IMR-90 (cell line): ENCODE measurements at regions not wholly inside any gene's neighbourhood (a gene's known extent, or its start where the extent isn't known, plus 50 kb on each side); places are given as distances from the start of the nearest gene placed in this dataset.

ENCODE experiments used
- FOS ChIP-seq: fragments of 150-350 bp; IDR thresholded peaks from 2 replicates; pipeline ENCODE4 v1.6.1; 2016; ENCODE audit warnings: low read depth, low read length
- POLR2A ChIP-seq: IDR thresholded peaks from 2 replicates; pipeline ENCODE4 v1.6.1; 2012; ENCODE audit warnings: mild to moderate bottlenecking, low read depth, low read length
- RAD21 ChIP-seq: IDR thresholded peaks from 2 replicates; pipeline ENCODE4 v1.6.1; 2012; ENCODE audit warnings: low read length, improper control_type of control experiment
- RFX5 ChIP-seq: IDR thresholded peaks from 2 replicates; pipeline ENCODE4 v1.8.0; 2012; ENCODE audit warnings: low read depth, mild to moderate bottlenecking, low read length, moderate library complexity
- SMC3 ChIP-seq: fragments of 150-350 bp; IDR thresholded peaks from 2 replicates; pipeline ENCODE4 v1.6.1; 2016; ENCODE audit warnings: low read depth, mild to moderate bottlenecking, antibody characterized with exemption, low read length, moderate library complexity
- TF ChIP-seq, protein P1 (sequence below): conservative IDR thresholded peaks from 2 replicates; pipeline ENCODE4 v1.5.1; 2012; ENCODE audit warnings: mild to moderate bottlenecking, low read depth, low read length, improper control_type of control experiment

DNA sequence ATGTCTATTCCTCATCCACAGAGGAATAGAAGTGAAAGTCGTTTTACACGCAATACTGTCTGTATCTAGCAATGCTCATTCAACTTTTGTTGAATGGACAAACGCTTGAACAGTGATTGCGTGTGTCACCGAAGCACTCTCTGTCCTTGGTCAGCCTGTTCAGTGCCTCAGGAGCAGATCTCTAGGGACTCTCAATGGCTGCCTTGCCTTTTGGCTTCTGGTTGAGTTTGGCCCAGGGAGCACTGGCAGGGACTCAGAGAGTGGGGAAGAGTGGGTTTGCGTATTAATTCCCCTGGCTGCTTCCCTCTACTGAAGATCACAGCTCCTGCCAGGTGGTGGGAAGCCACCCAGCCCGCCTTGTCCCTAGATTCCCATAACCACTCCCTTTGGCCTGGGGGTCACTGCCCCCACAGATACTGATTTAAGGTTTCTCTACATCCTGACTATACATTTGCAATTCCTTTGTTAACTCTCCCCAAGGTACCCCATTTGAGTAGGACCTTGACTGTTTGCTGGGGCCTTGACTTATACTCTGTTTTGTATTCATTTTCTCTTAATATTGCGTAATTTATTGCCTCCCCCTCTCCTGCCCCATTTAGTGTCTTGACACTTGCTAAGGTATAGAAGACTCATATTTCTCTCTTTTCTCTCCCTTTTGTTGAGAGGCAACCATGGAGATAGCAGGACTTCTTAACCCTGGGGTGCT lies 61.7 kb upstream of the USP24 start:
- TF ChIP-seq SMC3, result no peak
- TF ChIP-seq, protein P1, sequence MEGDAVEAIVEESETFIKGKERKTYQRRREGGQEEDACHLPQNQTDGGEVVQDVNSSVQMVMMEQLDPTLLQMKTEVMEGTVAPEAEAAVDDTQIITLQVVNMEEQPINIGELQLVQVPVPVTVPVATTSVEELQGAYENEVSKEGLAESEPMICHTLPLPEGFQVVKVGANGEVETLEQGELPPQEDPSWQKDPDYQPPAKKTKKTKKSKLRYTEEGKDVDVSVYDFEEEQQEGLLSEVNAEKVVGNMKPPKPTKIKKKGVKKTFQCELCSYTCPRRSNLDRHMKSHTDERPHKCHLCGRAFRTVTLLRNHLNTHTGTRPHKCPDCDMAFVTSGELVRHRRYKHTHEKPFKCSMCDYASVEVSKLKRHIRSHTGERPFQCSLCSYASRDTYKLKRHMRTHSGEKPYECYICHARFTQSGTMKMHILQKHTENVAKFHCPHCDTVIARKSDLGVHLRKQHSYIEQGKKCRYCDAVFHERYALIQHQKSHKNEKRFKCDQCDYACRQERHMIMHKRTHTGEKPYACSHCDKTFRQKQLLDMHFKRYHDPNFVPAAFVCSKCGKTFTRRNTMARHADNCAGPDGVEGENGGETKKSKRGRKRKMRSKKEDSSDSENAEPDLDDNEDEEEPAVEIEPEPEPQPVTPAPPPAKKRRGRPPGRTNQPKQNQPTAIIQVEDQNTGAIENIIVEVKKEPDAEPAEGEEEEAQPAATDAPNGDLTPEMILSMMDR, result no peak
- no peak for TF ChIP-seq POLR2A
- no peak for TF ChIP-seq RFX5
- TF ChIP-seq RAD21, result no peak
- TF ChIP-seq FOS, result no peak
